MM.1S (cell line): ENCODE measurements at regions not wholly inside any gene's neighbourhood (a gene's known extent, or its start where the extent isn't known, plus 50 kb on each side); places are given as distances from the start of the nearest gene placed in this dataset.
"Not testable (repeated sequence)": the region's sequence is repeated elsewhere in the genome, so short reads cannot be mapped to it uniquely, and the experiment has no call there.

Source experiments
- DNase-seq: peaks from one replicate; pipeline ENCODE4 v3.0.0-alpha.2; 2015
- H2AFZ ChIP-seq: fragments of 300-600 bp; sonication (generic); 2 replicates; pipeline ENCODE4 v1.6.0; 2016; ENCODE audit warnings: antibody characterized with exemption, low read length
- H3F3A ChIP-seq: fragments of 300-600 bp; sonication (generic); 2 replicates; pipeline ENCODE4 v1.6.1; 2016; ENCODE audit warnings: mild to moderate bottlenecking, antibody characterized with exemption, low read length, moderate library complexity, mixed read lengths; ENCODE audit not compliant: insufficient read depth
- H3K27ac ChIP-seq: fragments of 300-600 bp; sonication (generic); 2 replicates; pipeline ENCODE4 v1.5.1; 2016; ENCODE audit warnings: mild to moderate bottlenecking, low read length
- H3K27me3 ChIP-seq: fragments of 300-600 bp; sonication (generic); replicated peaks from 2 replicates; pipeline ENCODE4 v1.6.0; 2016; ENCODE audit warnings: low read length; ENCODE audit not compliant: insufficient read depth
- H3K36me3 ChIP-seq: fragments of 300-600 bp; sonication (generic); replicated peaks from 2 replicates; pipeline ENCODE4 v1.6.1; 2016; ENCODE audit warnings: mild to moderate bottlenecking, low read length, mixed read lengths; ENCODE audit not compliant: insufficient read depth
- H3K4me1 ChIP-seq: fragments of 300-600 bp; sonication (generic); 2 replicates; pipeline ENCODE4 v1.6.1; 2016; ENCODE audit warnings: low read length, mixed read lengths
- H3K4me2 ChIP-seq: fragments of 300-600 bp; sonication (generic); 2 replicates; pipeline ENCODE4 v1.6.0; 2016; ENCODE audit warnings: low read depth, low read length
- H3K4me3 ChIP-seq: fragments of 300-600 bp; sonication (generic); 2 replicates; pipeline ENCODE4 v1.5.1; 2016; ENCODE audit warnings: low read length, mixed read lengths
- H3K79me2 ChIP-seq: fragments of 300-600 bp; sonication (generic); 2 replicates; pipeline ENCODE4 v1.6.1; 2016; ENCODE audit warnings: mixed run types, low read length, mixed read lengths
- H3K9ac ChIP-seq: fragments of 300-600 bp; sonication (generic); 2 replicates; pipeline ENCODE4 v1.6.1; 2016; ENCODE audit warnings: low read length, mixed read lengths
- H3K9me2 ChIP-seq: fragments of 300-600 bp; sonication (generic); replicated peaks from 2 replicates; pipeline ENCODE4 v1.6.1; 2016; ENCODE audit warnings: mild to moderate bottlenecking, low read length, mixed read lengths; ENCODE audit not compliant: insufficient read depth
- H3K9me3 ChIP-seq: fragments of 300-600 bp; sonication (generic); replicated peaks from 2 replicates; pipeline ENCODE4 v1.6.1; 2016; ENCODE audit warnings: mild to moderate bottlenecking, low read length, mixed read lengths; ENCODE audit not compliant: insufficient read depth
- H4K20me1 ChIP-seq: fragments of 300-600 bp; sonication (generic); 2 replicates; pipeline ENCODE4 v1.6.1; 2016; ENCODE audit warnings: mild to moderate bottlenecking, low read length, moderate library complexity, mixed read lengths; ENCODE audit not compliant: insufficient read depth
- CTCF ChIP-seq: fragments of 300-600 bp; sonication (generic); IDR thresholded peaks from 2 replicates; pipeline ENCODE4 v1.5.1; 2016; ENCODE audit warnings: antibody characterized with exemption, low read length, mixed read lengths
- EZH2 ChIP-seq: fragments of 300-600 bp; sonication (generic); optimal IDR thresholded peaks from 2 replicates; pipeline ENCODE3; 2017; ENCODE audit warnings: low read depth, mild to moderate bottlenecking, antibody characterized with exemption, low read length, mixed read lengths
- EZH2phosphoT487 ChIP-seq: fragments of 300-600 bp; sonication (generic); IDR thresholded peaks from 2 replicates; pipeline ENCODE4 v1.6.1; 2018; ENCODE audit warnings: antibody characterized with exemption, low read length

GRCh38 chr14:55781046-55781445, 201.0 kb downstream of the KTN1 start:
- Histone ChIP-seq H4K20me1 (no peaks in the 10 kb centered on the region), H3K79me2 (no peaks in the 10 kb centered on the region), H3K36me3 (no peaks in the 10 kb centered on the region), H3K27ac (no peak overlapping the region), H3K4me2 (no peak overlapping the region), H3K9ac (no peak overlapping the region), H3K27me3 (no peaks in the 10 kb centered on the region), H3K9me3 (no peaks in the 10 kb centered on the region), H3K4me1 (no peaks in the 10 kb centered on the region), H3K4me3 (no peak overlapping the region), H3F3A (no peaks in the 10 kb centered on the region), H2AFZ (no peak overlapping the region), H3K9me2 (no peaks in the 10 kb centered on the region)
- TF ChIP-seq EZH2 (no peak), CTCF (no peak), EZH2phosphoT487 (no peak)
- DNase-seq = no peak

DNA sequence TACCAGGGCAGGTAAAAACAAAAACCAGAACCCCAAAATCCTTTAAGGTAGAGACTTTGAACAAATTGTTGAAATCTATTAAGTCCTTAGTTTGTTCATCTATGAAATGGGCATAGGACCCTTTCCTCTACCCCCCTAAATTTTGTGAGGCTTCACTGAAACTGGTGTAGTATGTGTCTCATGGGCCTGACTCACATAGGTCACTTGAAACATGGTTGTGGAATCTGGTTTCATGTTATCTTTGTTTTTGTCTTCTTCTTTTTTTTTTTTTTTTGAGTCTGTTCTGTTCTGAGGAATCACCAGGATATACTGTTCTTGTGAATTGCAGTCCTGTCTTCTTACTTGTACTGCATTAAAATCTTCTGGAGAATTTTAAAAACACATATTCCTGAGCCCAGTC, 202.2 kb downstream of the KTN1 start:
- H3K27me3 ChIP-seq = no peaks in the 10 kb centered on the region
- H3F3A ChIP-seq = no peaks in the 10 kb centered on the region
- H3K9me2 ChIP-seq = no peaks in the 10 kb centered on the region
- no peaks in the 10 kb centered on the region for H3K9me3 ChIP-seq
- DNase-seq = no peak
- H3K27ac ChIP-seq = no peak overlapping the region
- H3K36me3 ChIP-seq = no peaks in the 10 kb centered on the region
- no peak overlapping the region for H2AFZ ChIP-seq
- no peak for TF ChIP-seq CTCF
- TF ChIP-seq EZH2 = no peak
- no peak for TF ChIP-seq EZH2phosphoT487
- H3K79me2 ChIP-seq = no peaks in the 10 kb centered on the region
- H3K4me1 ChIP-seq = no peaks in the 10 kb centered on the region
- H3K4me3 ChIP-seq = no peak overlapping the region
- no peak overlapping the region for H3K9ac ChIP-seq
- no peak overlapping the region for H3K4me2 ChIP-seq
- H4K20me1 ChIP-seq = no peaks in the 10 kb centered on the region

GRCh38 chr14:55789406-55789805, 209.4 kb downstream of the KTN1 start:
- H3K27ac ChIP-seq = no peak overlapping the region
- no peaks in the 10 kb centered on the region for H4K20me1 ChIP-seq
- H3K9ac ChIP-seq = no peak overlapping the region
- H2AFZ ChIP-seq = no peak overlapping the region
- no peaks in the 10 kb centered on the region for H3F3A ChIP-seq
- DNase-seq = no peak
- TF ChIP-seq EZH2phosphoT487 = no peak
- no peaks in the 10 kb centered on the region for H3K4me1 ChIP-seq
- no peak overlapping the region for H3K4me2 ChIP-seq
- H3K9me3 ChIP-seq = no peaks in the 10 kb centered on the region
- H3K4me3 ChIP-seq = no peak overlapping the region
- H3K79me2 ChIP-seq = no peaks in the 10 kb centered on the region
- H3K9me2 ChIP-seq = no peaks in the 10 kb centered on the region
- no peaks in the 10 kb centered on the region for H3K27me3 ChIP-seq
- no peaks in the 10 kb centered on the region for H3K36me3 ChIP-seq

DNA sequence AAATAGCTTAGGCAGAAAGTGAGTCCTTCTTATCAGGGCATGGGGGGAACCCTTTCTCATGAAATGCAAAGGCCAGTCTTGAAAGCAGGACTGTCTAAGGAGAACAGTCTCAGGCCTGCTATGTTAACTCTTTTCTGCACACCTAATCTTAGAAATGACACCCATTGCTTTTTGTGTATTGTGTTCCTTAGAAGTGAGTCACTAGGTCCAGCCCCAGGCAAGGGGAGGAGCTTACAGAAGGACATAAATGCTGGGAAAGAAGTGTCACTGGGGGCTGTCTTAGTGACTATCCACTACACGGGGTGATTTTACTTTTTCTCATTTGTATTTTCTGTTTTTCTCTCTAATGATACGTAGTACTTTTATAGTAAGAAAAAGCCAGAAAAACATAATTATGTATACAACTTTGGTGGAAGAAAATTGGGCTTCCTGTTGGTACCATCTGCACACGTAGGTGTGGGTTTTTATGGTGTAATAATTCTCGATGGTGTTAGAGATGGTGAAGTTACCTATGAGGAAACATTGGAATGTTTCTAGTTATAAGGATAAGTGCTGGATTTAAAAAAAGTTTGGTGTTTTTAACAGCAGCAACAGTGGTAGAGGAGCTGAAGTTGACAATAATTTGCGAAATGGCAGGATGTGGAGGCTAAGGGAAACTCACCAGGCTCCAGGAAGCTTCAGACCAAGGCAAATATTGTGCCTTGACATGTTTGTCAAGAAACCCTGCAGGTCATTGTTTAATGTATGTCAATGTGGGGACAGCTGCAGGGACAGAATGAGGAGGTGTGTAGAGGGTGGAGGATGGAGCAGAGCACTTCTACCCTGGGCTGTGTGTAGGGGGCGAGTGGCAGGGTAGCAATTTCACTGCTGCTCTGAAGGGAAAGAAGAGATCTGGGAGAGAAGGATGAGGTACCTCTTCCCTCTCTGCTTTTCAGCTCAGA, 214.9 kb downstream of the KTN1 start:
- Histone ChIP-seq H3K9ac (no peak overlapping the region), H3K79me2 (no peaks in the 10 kb centered on the region), H3K36me3 (no peaks in the 10 kb centered on the region), H3K4me3 (no peak overlapping the region), H2AFZ (no peak overlapping the region), H3K4me1 (no peaks in the 10 kb centered on the region), H3F3A (no peaks in the 10 kb centered on the region), H3K4me2 (no peak overlapping the region), H3K9me2 (no peaks in the 10 kb centered on the region), H4K20me1 (no peaks in the 10 kb centered on the region), H3K27ac (no peak overlapping the region), H3K27me3 (no peaks in the 10 kb centered on the region), H3K9me3 (no peaks in the 10 kb centered on the region)
- DNase-seq = no peak
- TF ChIP-seq CTCF (no peak), EZH2 (no peak), EZH2phosphoT487 (no peak)

- not testable (repeated sequence) for H3K36me3 ChIP-seq, H3K79me2 ChIP-seq, H3K9me2 ChIP-seq, H3K27ac ChIP-seq, H3K4me2 ChIP-seq, H4K20me1 ChIP-seq, H3K4me3 ChIP-seq, H3K9ac ChIP-seq, DNase-seq, H3K9me3 ChIP-seq, H2AFZ ChIP-seq, H3K27me3 ChIP-seq, H3F3A ChIP-seq, H3K4me1 ChIP-seq
Observed at GRCh38 chr14:55796513-55796912, 216.5 kb downstream of the KTN1 start.
